ENCODE measurements at regions not wholly inside any gene's neighbourhood (a gene's known extent, or its start where the extent isn't known, plus 50 kb on each side); places are given as distances from the start of the nearest gene placed in this dataset.

- FAIRE-seq (no peak), DNase-seq (ENCODE audit: low read depth, low spot score) (no peak)
- Histone ChIP-seq H3K27me3 (ENCODE audit: control insufficient read depth in 2 of 2, insufficient read depth in 2 of 2, low read length in 2 of 2) (no peaks in the 10 kb centered on the region), H3K4me1 (ENCODE audit: control insufficient read depth, extremely low read depth, insufficient read depth, low read length) (no peaks in the 10 kb centered on the region), H3K27ac (ENCODE audit: insufficient read depth, low read depth, low read length) (no peak overlapping the region), H2AFZ (ENCODE audit: low read depth, low read length) (no peak overlapping the region), H3K79me2 (ENCODE audit: control insufficient read depth, insufficient read depth, low read length) (no peaks in the 10 kb centered on the region), H3K9me3 (replicated peaks; ENCODE audit: control insufficient read depth, insufficient read depth, low read length) (no peaks in the 10 kb centered on the region), H3K4me2 (ENCODE audit: insufficient read depth, low read length) (no peak overlapping the region), H3K9me1 (replicated peaks; ENCODE audit: control insufficient read depth, extremely low read depth, insufficient read depth, low read length) (no peaks in the 10 kb centered on the region), H3K9ac (replicated peaks; ENCODE audit: extremely low read depth, insufficient read depth, low read length) (no peak overlapping the region), H3K36me3 (ENCODE audit: control insufficient read depth in 2 of 2, extremely low read depth in 1 of 2, insufficient read depth in 2 of 2, low read length in 2 of 2) (no peaks in the 10 kb centered on the region), H4K20me1 (replicated peaks; ENCODE audit: control insufficient read depth, extremely low read depth, insufficient read depth, low read length) (no peaks in the 10 kb centered on the region), H3K4me3 (replicated peaks in 1 of 3; ENCODE audit: insufficient read depth in 1 of 3, low read depth in 1 of 3, low read length in 3 of 3) (no peak overlapping the region)
- TF ChIP-seq POLR2A (IDR thresholded peaks at IDR 0.05; ENCODE audit: low read depth, low read length): no peak
- TF ChIP-seq EZH2 (IDR thresholded peaks at IDR 0.05; ENCODE audit: borderline replicate concordance, low read depth, low read length, severe bottlenecking): no peak
- TF ChIP-seq CTCF (IDR thresholded peaks at IDR 0.05; ENCODE audit: extremely low read depth in 1 of 2, insufficient read depth in 1 of 2, low read depth in 1 of 2, low read length in 2 of 2): no peak
- TF ChIP-seq JUN (IDR thresholded peaks at IDR 0.05; ENCODE audit: borderline replicate concordance, insufficient read depth, insufficient read length, low read depth): no peak
- no peak for TF ChIP-seq GATA2 (IDR thresholded peaks at IDR 0.05; ENCODE audit: insufficient read depth, insufficient read length, low read depth, low read length)
- TF ChIP-seq FOS (IDR thresholded peaks at IDR 0.05; ENCODE audit: borderline replicate concordance, insufficient read depth, low read length): no peak
- no peak for TF ChIP-seq MYC (IDR thresholded peaks at IDR 0.05; ENCODE audit: low read depth, low read length)
- no peak for TF ChIP-seq POLR2AphosphoS5 (IDR thresholded peaks at IDR 0.05; ENCODE audit: insufficient read depth, low read depth, low read length)
- no peak for TF ChIP-seq MAX (IDR thresholded peaks at IDR 0.05; ENCODE audit: insufficient read depth, insufficient read length)
- ChIA-PET POLR2A (no interaction called here), CTCF (no interaction called here)
- no TSS peak for BruUV-seq (replicated peaks)
- intact Hi-C loops (cut with micrococcal nuclease) (no loop called here), dilution Hi-C loops (cut with MboI; ENCODE audit: extremely low pct_ligation_motif_present, low sequenced_read_pairs) (no loop called here)
Observed at GRCh38 chr9:90969021-90969675, 167.5 kb downstream of the SYK start.
